GM12874 (cell line): ENCODE measurements at regions not wholly inside any gene's neighbourhood (a gene's known extent, or its start where the extent isn't known, plus 50 kb on each side); places are given as distances from the start of the nearest gene placed in this dataset.

ENCODE experiments used
- CTCF ChIP-seq: IDR thresholded peaks from 2 replicates; pipeline ENCODE4 v1.5.1; 2011; ENCODE audit warnings: low read depth, mild to moderate bottlenecking, control low read depth, low read length, moderate library complexity; ENCODE audit not compliant: insufficient read depth

GRCh38 chr1:82597141-82597540 lies 796.4 kb downstream of the ADGRL2 start:
- no peak for TF ChIP-seq CTCF

GRCh38 chr1:82593561-82593960 lies 792.8 kb downstream of the ADGRL2 start:
- TF ChIP-seq CTCF: no peak

- TF ChIP-seq CTCF: no peak
Observed at GRCh38 chr1:82589588-82589987, 788.9 kb downstream of the ADGRL2 start.

GRCh38 chr1:82587371-82587770 lies 786.6 kb downstream of the ADGRL2 start:
- TF ChIP-seq CTCF: no peak

- no peak for TF ChIP-seq CTCF
Observed at GRCh38 chr1:82586473-82586872, 785.7 kb downstream of the ADGRL2 start.

GRCh38 chr1:82582347-82582746 lies 781.6 kb downstream of the ADGRL2 start:
- TF ChIP-seq CTCF: no peak

- TF ChIP-seq CTCF: no peak
Observed at GRCh38 chr1:82578086-82578726, 777.5 kb downstream of the ADGRL2 start.
